GM21576 (cell line): ENCODE measurements at regions not wholly inside any gene's neighbourhood (a gene's known extent, or its start where the extent isn't known, plus 50 kb on each side); places are given as distances from the start of the nearest gene placed in this dataset.
"Not testable (repeated sequence)": the region's sequence is repeated elsewhere in the genome, so short reads cannot be mapped to it uniquely, and the experiment has no call there.

Experiments used
- ATAC-seq: cut with Tn5 transposase; IDR thresholded peaks from one replicate; pipeline ENCODE4 v1.9.1; 2021; ENCODE audit warnings: mild to moderate bottlenecking, moderate library complexity; ENCODE audit not compliant: unreplicated experiment

GRCh38 chr9:119945686-119946085 is 576.5 kb upstream of the BRINP1 start:
- ATAC-seq = no peak

GRCh38 chr9:119941091-119941490 is 571.9 kb upstream of the BRINP1 start:
- no peak for ATAC-seq

- no peak for ATAC-seq
Measured at GRCh38 chr9:119938871-119939270, 569.6 kb upstream of the BRINP1 start.

GRCh38 chr9:119934497-119934896 is 565.3 kb upstream of the BRINP1 start:
- no peak for ATAC-seq

- ATAC-seq = no peak
Measured at GRCh38 chr9:119933191-119933590, 564.0 kb upstream of the BRINP1 start.

GRCh38 chr9:119924736-119925135 is 555.5 kb upstream of the BRINP1 start:
- ATAC-seq = no peak

- ATAC-seq = no peak
Measured at GRCh38 chr9:119917175-119917574, 547.9 kb upstream of the BRINP1 start.

- ATAC-seq = no peak
Measured at GRCh38 chr9:119907056-119907455, 537.8 kb upstream of the BRINP1 start.

- ATAC-seq = no peak
Measured at GRCh38 chr9:119905724-119906123, 536.5 kb upstream of the BRINP1 start.

GRCh38 chr9:119903851-119904250 is 534.6 kb upstream of the BRINP1 start:
- no peak for ATAC-seq

GRCh38 chr9:119902611-119903010 is 533.4 kb upstream of the BRINP1 start:
- no peak for ATAC-seq

GRCh38 chr9:119898316-119898715 is 529.1 kb upstream of the BRINP1 start:
- no peak for ATAC-seq

- ATAC-seq = no peak
Measured at GRCh38 chr9:119884438-119884837, 515.2 kb upstream of the BRINP1 start.

- no peak for ATAC-seq
Measured at GRCh38 chr9:119881898-119882297, 512.7 kb upstream of the BRINP1 start.

GRCh38 chr9:119880361-119880760 is 511.1 kb upstream of the BRINP1 start:
- ATAC-seq = no peak

GRCh38 chr9:119877306-119877705 is 508.1 kb upstream of the BRINP1 start:
- ATAC-seq = no peak

GRCh38 chr9:119873877-119874276 is 504.6 kb upstream of the BRINP1 start:
- ATAC-seq = no peak

GRCh38 chr9:119870251-119870650 is 501.0 kb upstream of the BRINP1 start:
- not testable (repeated sequence) for ATAC-seq

- ATAC-seq = no peak
Measured at GRCh38 chr9:119868694-119869093, 499.5 kb upstream of the BRINP1 start.

GRCh38 chr9:119861842-119862241 is 492.6 kb upstream of the BRINP1 start:
- no peak for ATAC-seq

GRCh38 chr9:119859128-119859527 is 489.9 kb upstream of the BRINP1 start:
- no peak for ATAC-seq

- no peak for ATAC-seq
Measured at GRCh38 chr9:119853126-119853525, 483.9 kb upstream of the BRINP1 start.

- ATAC-seq = no peak
Measured at GRCh38 chr9:119852390-119852789, 483.2 kb upstream of the BRINP1 start.

GRCh38 chr9:119844431-119844830 is 475.2 kb upstream of the BRINP1 start:
- no peak for ATAC-seq
